ENCODE measurements at regions not wholly inside any gene's neighbourhood (a gene's known extent, or its start where the extent isn't known, plus 50 kb on each side); places are given as distances from the start of the nearest gene placed in this dataset.

GRCh38 chr16:52386694-52387093 is 160.2 kb downstream of the TOX3 start:
- TF ChIP-seq EGR1 (IDR thresholded peaks at IDR 0.05; ENCODE audit: low read depth) (no peak), RAD21 (IDR thresholded peaks at IDR 0.05; ENCODE audit: low read depth) (no peak), EZH2 (IDR thresholded peaks at IDR 0.05) (no peak), POLR2A (IDR thresholded peaks at IDR 0.05; ENCODE audit: borderline replicate concordance, extremely low read depth, insufficient read depth, insufficient read length) (no peak), CTCF (IDR thresholded peaks at IDR 0.05 in 2 of 3, conservative IDR thresholded peaks at IDR 0.05 in 1 of 3; ENCODE audit: borderline replicate concordance in 1 of 3, insufficient read depth in 1 of 3, low read depth in 2 of 3, low read length in 2 of 3) (no peak), POLR2AphosphoS5 (IDR thresholded peaks at IDR 0.05; ENCODE audit: low read depth, low read length) (no peak)
